NCI-H2196 treated with DMSO at 0.1 percent for 48 hours (cell line): ENCODE measurements at regions not wholly inside any gene's neighbourhood (a gene's known extent, or its start where the extent isn't known, plus 50 kb on each side); places are given as distances from the start of the nearest gene placed in this dataset.
"Not testable (repeated sequence)": the region's sequence is repeated elsewhere in the genome, so short reads cannot be mapped to it uniquely, and the experiment has no call there.

Experiments used
- DNase-seq: peaks from one replicate; lab custom pipeline; 2025; ENCODE audit not compliant: unreplicated experiment; lab: John Stamatoyannopoulos, UW

DNA sequence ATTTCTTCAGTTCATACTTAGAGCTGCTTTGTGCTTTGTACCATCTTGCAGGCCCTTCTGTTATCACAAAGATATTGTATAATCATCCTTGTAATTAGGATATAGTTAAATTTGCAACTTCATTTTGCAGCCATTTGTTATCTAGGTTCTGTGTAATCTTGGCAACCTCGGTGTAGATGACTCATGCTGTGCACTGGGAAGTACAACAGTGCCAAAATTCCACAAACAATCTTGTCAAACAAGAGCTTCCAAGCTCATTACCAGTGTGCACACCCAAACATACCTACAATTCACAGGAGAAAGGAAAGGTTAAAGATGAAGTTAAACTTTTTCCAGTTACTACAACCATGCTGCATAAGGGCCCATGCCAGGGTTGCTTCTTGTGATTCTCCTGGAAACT, 1231.8 kb downstream of the CDH11 start:
- DNase-seq: no peak

DNA sequence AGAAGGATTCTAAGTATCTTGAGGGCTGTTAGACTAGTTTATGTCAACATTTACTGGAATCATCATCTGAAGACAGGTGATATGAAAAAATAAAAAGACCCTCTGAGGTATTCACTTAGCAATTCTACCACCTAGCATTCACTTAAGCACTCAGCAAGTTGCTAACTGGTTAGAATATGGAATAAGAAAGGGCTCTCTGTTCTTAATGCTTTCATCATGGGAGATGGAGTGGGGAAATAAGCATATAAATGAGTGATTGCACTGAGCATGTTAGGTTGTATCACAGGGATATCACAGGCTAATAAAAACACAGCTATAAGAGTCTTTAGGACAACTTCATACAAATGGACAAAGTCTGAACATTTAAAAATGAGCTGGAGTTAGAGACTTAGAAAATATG, 1238.8 kb downstream of the CDH11 start:
- no peak for DNase-seq

DNA sequence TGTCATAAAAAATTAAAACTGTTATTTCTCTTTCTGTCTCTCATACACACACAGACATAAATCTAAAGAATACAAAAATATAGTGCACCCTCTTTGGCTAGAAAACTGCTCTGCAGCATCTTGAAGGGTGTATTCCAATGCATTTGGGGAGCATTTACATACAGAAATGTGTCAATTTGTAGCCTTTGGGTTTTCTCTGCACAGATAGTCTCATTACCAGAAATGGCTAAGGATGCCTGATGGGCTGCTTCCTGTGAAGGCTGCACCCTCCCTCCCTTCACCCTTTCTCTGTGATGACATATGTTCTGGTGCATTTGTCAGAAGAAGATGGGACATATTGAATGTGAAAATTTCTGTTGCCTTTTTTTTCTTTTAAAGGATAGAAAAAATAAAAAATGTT, 1239.3 kb downstream of the CDH11 start:
- DNase-seq: no peak

DNA sequence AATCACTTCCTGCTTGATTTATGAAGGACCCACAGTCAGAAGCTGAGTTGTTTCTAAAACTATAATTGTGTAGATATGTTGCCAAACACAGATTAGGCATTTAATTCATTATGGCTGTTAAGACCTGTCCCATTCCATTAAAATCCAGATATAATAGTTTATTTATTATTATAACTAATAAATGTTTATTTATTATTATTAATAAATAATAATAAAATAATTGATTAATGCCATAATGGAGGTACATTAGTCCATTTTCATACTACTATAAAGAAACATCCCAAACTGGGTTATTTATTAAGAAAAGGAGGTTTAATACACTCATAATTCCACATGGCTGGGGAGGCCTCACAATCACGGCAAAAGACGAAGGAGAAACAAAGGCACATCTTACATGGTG, 1240.9 kb downstream of the CDH11 start:
- DNase-seq: no peak

DNA sequence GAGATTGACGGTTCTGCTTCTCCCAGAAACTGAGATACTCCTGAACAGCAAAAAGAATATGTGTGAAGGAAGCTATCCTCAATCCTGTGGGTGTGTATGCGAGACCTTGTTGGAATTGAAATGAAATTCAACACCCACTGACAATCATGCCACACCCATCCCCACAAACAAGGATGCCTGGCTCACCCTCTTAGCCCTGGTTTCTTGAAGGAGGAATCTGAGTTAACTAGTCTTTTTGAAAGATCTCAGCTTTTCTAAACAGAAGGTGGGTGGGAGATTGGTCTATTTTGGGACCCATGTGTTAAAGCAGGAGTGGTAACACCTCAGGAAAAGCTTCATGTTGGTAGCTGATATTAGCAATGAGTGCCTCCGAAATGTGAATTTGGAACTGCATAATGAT, 1244.5 kb downstream of the CDH11 start:
- DNase-seq: no peak

DNA sequence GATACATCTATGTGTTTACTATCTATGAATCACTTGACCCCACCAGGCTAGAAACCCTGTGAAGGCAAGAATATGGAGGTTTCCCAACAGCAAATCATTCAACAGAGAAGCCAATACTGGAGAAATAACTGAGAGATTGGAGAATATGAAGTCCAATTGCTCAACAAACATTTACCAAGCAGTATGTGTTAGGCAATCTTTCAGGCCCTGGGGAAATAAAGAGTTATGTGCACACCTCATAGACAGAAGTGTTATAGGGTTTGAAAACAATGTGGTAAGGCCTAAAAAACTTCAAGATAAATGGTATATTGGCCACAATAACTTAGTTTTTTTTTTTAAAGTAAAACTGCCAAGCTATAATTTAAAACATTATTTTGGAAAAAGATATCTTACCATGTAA, 1245.8 kb downstream of the CDH11 start:
- DNase-seq: no peak

DNA sequence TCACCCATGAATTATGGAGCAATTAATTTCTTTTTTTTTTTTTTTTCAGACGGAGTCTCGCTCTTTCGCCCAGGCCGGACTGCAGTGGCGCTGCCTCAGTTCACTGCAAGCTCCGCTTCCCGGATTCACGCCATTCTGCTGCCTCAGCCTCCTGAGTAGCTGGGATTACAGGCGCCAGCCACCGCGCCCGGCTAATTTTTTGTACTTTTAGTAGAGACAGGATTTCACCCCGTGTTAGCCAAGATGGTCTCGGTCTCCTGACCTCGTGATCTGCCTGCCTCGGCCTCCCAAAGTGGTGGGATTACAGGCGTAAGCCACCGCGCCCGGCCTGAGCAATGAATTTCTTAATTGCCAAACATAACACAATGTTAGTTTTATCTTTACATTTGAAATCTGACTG, 1261.2 kb downstream of the CDH11 start:
- DNase-seq: not testable (repeated sequence)

DNA sequence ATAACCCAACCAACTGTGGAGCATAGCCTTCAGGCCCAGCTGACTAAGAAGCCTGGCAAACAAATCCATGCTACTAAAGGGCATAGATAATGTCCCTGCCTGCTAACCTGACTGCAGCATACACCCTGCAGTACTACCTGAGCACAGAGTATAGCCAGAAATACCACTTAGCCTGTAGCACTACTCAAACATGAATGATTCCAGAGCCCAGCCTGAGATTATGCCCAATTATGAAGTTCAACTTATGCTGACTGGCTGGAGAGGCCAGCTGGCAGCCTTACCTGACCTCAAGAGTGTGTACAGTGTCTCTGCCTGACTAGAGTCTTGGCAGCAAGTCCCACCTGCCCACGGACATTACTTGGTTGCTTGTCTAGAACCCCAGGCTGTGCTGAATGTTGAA, 1265.3 kb downstream of the CDH11 start:
- no peak for DNase-seq

DNA sequence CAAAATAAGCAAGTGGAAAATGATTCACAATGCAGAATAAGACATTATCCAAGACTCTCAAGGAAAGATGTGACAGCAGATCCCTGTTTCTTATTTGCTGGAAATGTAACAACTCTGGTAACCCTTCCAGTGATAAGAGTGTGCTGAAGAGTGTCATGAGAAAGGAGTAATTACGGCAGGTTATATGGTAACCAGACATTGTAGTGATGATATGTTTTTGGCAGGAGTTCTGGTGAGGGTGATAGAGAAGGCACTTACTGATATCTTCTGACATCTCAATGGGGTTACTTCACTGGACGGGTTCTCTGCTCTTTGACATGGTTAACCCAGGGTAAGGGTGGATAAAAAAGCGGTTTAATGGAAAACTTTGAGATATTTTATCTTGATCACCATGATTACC, 1270.9 kb downstream of the CDH11 start:
- no peak for DNase-seq

DNA sequence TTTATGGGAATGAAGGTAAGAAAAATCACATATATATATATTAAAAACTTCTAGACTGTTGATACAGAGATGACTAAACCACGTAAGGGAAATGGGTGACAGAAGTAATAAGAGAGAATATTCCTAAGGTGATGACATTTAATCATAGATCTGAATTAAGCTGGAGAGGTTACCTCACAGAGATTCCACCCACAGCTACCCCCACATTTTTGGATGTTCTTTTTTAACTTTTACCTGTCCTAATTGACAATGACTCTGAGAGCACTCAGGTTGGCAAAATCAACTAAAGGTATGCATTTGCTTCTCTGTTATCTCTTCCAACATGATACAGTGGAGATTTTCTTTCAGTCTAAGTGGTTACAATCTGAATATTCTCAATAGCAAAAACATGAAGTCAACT, 1280.6 kb downstream of the CDH11 start:
- DNase-seq: no peak

DNA sequence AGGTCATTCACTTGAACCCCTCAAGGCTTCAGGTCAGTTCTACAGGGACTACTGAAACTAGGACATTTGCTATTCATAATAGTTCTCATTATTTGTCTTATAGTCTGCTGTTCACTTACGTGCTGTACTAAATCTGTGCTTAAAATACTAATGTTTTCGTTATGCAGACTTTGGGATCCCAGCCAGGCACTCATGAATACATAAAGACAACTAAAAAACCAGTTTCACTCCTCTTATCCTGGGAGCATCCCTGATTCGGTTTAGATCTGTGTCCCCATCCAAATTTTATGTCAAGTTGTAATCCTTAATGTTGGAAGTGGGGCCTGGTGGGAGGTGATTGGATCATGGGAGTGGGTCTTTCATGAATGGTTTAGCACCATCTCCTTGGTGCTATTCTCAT, 1291.8 kb downstream of the CDH11 start:
- no peak for DNase-seq

DNA sequence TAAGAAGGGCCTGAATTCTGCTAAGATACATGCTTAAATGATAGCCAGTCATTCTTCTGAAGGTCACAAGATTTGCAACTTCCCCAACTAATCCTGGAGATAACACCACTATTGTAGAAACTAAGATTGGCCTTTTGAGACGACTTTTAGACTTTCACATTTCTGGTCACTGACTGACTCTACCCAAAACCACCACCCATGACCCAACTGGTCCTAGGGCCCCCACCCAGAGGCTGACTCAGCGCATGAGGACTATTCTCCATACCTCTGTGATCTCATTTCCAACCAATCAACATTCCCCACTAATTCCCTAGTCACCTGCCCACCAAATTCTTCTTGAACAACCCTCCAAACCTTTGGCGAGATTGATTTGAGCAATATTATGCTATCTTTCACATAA, 1299.0 kb downstream of the CDH11 start:
- no peak for DNase-seq

DNA sequence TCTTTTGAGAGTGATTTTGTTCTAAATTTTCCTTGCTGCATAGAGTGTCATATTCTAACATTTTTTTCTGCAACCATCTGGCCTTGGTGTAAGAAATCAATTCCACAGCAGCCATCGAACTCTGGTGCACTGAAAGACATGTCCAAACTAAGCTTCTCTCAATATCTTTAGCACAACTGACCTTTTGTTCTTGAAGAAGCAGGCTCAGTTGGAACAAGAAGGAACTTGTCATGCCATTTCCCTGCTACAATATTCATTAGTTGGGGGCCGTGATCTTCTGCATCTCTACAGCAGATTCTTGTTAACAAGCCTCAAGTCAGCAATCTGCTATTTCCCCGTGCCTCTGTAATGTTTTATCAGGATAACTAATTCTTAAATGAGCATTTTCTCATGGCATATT, 1305.6 kb downstream of the CDH11 start:
- DNase-seq: no peak

DNA sequence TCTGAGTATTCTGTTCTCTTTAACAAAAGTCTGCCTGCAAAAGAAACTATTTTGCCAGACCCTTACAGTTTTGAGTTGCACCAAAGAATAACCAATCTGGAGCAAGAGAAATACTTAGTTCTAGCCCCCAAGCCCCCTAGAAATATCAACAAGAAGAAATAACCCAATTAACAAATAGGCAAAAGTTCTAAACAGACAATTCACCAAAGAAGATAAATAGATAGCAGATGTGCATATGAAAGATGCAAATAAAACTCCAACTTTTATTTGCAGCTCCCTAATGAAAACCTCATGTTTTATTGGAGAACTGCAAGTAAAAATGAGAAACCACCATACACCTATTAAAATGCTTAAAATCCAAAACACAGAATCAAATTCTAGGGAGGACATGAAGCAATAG, 1308.0 kb downstream of the CDH11 start:
- no peak for DNase-seq

DNA sequence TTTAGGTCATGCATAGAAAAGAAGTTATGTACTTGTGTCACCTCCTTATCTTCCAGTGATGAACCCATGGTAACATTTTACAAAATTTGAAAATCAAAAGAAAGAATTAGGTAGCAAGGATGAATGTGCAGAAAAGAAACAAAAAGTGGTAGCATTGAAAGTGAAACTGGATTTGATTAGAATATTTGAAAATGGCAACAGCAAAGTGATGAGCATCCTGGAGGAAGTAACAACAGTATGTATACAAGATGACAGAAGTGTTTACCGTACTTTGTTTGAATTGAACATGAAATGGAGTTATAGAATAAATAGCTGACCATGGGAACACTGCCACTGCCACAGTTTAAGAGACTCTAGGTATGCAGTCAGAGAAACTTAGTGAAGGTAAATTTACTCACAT, 1313.1 kb downstream of the CDH11 start:
- DNase-seq: no peak

DNA sequence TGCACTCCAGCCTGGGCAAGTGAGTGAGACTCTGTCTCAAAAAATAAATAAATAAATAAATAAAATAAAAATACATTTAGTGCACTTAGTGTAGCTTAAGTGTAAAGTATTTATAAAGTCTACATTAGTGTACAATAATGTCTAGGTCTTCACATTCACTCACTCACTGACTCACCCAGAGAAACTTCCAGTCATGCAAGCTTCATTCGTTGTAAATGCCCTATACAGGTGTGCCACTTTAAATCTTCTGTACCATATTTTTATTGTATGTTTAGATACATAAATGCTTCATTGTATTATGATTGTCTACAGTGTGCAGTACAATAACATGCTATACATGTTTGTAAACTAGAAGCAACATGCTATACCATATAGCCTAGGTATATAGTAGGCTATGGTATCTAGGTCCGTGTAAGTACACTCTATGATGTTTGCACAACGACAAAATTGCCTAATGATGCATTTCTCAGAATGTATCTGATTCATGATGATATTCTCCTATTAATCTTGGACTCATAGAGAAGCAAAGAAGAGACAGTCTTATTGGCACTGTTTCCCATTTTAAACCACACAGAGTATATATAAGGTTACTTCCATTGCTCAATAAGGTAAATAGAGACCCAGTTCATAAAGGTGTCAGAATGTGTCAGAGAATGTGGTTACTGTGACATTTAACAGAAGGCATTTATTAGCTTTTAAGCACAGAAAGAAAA, 1314.9 kb downstream of the CDH11 start:
- no peak for DNase-seq

DNA sequence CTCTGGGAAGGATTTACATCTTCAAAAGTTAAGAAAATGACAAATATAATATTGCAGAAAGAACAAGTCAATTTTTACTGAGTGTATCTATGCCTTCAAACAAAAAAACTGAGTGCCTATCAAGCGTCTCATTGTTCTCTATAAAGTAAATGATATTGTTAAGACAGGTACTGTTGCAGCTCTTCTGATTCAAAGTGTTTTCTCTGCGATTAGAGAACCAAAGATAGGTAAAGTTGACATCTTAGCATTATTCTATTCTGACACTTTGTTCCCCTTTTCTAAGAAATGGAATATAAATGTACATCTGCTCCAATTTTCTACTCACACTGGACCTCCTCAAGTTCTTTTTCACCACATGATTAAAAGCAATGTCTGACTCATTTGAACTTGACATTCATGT, 1317.7 kb downstream of the CDH11 start:
- DNase-seq: no peak

DNA sequence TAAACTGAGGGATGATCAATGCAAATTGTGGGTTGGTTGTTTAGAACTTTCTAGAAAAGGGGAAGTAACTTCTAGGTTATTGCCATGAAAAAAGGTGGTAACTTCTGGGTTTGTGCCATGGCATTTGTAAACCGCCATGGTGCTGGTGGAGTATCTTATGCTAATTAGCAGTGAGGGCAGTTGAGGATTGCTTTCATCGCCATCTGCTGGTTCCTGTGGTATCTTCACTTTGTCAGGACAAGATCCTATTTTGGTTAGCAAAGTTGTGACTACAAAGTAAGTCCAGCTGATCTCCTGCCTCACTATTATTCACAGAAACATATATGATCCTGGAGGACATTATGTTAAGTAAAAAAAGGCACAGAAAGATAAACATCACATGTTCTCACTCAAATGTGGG, 1332.3 kb downstream of the CDH11 start:
- DNase-seq: no peak

DNA sequence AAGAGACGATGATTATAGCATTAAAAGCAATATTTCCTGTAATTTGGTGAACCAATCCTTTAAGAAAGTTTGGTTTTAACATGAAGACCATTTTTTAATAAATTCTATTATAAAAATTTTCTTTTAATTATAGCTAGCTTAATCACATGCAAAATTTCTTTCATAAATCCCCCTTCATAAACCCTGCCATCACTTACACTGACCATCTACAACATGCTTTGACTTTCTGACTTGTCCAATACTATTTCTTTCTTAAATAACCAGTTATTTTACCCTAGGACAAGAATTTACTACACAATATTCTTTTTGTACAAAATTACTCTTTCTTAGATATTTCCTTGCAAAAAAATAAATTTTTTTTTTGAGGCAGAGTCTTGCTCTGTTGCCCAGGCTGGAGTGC, 1334.8 kb downstream of the CDH11 start:
- DNase-seq: no peak

DNA sequence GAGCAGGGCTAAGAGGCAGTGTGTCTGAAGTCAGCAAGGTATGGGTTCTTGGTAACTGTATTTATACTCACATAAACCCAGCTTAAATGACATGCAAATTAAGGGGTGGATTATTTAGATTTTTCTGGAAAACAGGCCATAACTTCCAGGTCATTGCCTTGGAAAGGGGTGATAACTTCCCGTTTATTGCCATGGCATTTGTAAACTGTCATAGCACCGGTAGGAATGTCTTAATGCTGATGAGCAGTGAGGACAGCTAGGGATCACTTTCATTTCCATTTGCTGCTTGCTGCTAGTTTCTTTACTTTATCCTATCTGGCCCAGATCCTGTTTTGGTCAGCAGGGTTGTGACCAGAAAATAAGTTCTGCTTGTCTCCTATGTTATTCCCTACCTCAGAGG, 1336.7 kb downstream of the CDH11 start:
- no peak for DNase-seq

DNA sequence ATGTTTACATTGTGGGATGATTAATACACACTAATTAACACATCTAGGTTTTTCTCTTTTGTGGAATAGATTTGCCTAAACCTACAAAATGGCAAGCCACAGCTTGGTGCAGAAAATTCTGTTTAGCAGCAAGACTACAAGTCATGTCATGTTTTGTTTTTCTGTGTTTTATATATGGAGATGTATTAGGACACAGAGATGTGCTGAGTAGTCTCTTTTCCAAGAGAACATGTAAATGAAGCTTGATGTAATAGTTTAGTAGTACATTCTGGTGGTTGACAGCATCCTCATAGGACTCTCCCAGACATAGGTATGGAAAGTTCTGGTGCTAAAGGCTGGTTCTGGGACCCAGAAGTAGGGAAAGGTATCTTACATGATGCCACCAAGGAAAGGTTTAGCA, 1345.4 kb downstream of the CDH11 start:
- no peak for DNase-seq

DNA sequence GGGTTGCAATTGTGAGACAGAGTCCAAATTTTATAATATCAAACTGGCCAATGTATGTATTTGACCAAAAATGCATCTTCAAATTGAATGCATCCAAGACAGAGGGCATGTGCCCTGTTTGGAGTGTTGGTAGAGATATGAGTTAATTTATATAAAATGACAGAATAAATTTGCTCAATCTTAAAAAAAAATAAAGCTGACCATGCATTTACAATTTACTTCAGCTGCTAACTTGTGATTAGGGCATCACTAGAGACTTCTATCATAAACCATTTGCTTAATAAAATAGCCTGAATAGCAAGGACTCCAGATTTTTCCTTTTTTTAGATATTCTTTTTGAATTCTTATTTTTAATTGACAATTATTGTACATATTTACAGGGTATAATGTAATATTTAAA, 1345.8 kb downstream of the CDH11 start:
- no peak for DNase-seq

DNA sequence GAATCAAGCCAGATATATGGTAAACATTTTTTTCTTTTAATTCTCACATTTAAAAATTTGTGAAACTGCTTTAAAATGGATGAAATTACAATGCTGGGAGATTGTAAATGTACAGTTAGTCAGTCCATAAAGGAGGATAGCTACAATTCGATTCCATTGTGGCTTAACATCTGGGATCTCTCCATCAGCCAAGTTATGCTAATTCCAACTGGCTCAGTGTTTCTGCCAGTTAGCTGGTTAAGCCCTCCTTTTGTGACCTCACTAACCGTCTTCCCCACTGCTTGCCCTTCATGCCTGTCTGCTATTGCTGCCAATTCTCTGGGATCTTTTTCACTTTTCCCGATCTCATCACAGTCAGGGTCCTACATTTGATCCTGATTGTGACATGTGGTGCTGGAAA, 1347.6 kb downstream of the CDH11 start:
- no peak for DNase-seq

DNA sequence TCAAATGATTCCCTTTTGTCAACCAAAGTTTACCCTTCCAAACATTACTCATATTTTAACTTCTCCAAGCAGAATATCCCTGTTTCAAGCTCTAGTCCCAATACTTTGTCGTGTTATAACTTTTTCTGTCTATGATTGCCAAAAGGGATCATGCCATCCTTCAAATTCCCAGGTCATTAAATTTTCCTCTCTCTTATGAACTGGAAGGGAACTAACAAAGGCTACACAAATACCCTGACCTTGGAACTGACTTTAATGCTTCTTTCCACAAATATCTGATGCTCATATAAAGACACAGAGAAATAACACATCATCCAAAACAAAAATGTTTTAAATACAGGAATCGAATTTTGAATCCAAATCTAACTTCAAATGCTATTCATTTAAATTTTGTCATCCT, 1352.7 kb downstream of the CDH11 start:
- DNase-seq: no peak
